HG02759 (cell line): ENCODE measurements at regions not wholly inside any gene's neighbourhood (a gene's known extent, or its start where the extent isn't known, plus 50 kb on each side); places are given as distances from the start of the nearest gene placed in this dataset.

Source experiments
- ATAC-seq: cut with Tn5 transposase; IDR thresholded peaks from one replicate; pipeline ENCODE4 v1.9.1; 2021; ENCODE audit warnings: mild to moderate bottlenecking, moderate library complexity; ENCODE audit not compliant: unreplicated experiment

GRCh38 chr2:196565106-196565765 is 74.3 kb upstream of the CCDC150 start:
- ATAC-seq = no peak

DNA sequence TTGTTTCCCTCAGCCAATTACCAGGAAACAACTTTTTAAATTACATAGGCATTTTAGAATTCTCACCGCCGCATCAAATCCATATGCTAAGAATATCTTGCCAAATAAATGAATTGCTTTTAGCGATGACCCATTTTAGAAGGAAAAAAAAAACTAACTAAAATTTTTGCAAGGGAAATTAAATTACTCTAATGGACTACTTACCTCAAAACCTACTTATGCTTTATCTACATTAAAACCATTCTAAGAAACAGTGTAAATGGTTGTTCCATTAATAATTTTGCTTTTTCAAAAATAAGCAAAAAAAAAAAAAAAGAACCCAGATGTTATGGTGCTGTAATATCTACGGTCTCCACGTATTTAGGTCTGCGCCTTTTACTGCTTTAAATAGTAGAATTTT is 73.5 kb upstream of the CCDC150 start:
- no peak for ATAC-seq

DNA sequence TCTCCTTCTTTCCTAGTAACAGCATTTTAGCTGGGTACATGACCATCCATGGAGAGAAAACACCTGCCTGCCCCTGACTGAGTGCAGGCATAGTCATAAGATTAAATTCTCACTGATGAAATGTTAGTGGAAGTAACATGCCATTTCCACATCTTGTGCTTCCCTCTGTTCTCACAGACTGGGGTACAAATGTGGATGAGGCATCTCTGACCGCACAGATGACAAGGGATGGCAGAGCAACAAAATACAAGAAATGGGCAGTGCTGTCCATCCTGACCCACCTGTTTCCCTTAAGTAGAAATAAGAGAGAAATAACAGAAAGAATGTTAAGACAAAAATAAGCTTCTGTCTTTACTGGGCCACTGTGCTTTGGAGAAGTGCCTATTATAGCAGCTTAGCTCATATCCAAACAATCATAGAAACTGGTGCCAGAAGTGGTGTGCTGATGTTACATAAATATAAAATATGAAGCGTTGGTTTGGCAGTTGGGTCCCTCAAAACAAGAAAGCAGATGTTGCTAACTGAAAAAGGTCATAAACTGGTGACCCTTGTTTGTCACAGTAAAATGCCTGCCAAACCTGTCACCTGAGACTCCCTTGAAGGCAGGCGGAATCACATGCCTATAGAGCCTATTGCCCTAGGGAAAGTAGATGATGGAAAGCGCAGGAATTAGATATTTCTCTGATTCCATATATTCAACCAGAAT is 72.4 kb upstream of the CCDC150 start:
- no peak for ATAC-seq

- ATAC-seq = no peak
These were observed 71.0 kb upstream of the CCDC150 start for GRCh38 chr2:196568506-196568905.

GRCh38 chr2:196584903-196585302 is 54.6 kb upstream of the CCDC150 start:
- no peak for ATAC-seq

- ATAC-seq = no peak
These were observed 53.0 kb upstream of the CCDC150 start for GRCh38 chr2:196586511-196586991.

DNA sequence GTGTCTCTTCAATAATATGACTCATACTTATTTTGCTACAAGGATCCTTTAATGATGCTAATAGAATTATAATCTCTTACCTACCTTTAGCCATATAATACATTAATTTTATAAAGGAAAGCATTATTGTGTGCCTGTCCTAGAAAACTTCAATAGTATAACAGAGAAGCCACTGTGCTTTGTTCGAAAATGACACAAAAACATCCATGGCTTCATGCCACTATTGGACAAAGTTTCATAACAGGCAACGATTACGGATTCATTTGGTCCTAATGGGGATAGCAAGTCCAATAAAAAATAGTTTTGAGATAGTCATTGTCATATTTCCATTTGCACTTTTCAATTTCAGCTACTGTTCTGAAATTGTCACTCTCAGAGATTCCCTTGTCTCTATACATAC is 52.5 kb upstream of the CCDC150 start:
- ATAC-seq = no peak

DNA sequence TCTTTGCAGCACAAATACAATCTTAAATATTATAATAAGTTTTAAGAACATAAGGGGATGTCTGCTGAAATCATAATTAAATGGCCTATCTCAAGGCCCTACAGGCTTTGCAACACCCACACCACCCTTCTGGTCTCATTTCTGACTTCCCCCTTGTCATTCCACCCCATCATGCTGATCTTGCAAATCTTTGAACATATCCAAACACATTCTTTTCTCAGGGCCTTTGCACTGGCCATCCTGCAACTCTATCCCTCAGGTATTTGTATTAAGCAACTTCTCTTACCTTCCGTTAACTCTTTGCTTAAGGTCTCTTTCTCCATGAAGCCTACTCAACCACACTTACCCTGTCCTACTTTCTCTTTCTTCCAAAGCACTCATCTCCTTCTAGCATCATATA is 51.8 kb upstream of the CCDC150 start:
- ATAC-seq = no peak

DNA sequence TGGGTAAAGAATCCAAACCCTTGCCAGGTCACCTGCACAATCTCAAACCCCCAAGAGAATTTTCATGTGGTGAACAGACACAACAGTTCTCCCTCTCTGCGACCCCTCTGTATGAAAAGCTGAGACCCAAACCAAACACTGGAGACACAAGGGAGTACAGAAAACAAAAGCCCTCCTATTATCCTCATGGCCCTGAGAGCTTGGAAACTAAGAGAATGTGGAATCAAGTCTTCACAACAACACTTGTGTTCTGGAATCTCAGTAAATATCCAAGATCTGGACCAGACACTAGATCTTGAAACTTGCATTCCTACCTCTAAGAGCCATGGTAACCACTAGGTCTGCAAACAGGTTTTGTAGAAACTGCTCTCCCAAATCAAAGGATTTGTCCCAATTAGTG is 50.1 kb upstream of the CCDC150 start:
- no peak for ATAC-seq
